Right lobe of liver (tissue), 4 donors: ENCODE measurements at regions not wholly inside any gene's neighbourhood (a gene's known extent, or its start where the extent isn't known, plus 50 kb on each side); places are given as distances from the start of the nearest gene placed in this dataset.
"Not testable (repeated sequence)": the region's sequence is repeated elsewhere in the genome, so short reads cannot be mapped to it uniquely, and the experiment has no call there.

ENCODE experiments used
- POLR2A ChIP-seq: fragments of 450-650 bp; IDR thresholded peaks from one replicate; pipeline ENCODE4 v1.6.1; 2017; ENCODE audit warnings: antibody characterized with exemption, mild to moderate bottlenecking
- TF ChIP-seq, protein P1 (sequence below), 4 donors: fragments of 200-600 bp in 3 of 4; fragments of 450-650 bp in 1 of 4; IDR thresholded peaks; one replicate each; pipeline versions ENCODE4 v1.5.1 to v1.8.0; 2016 to 2022; ENCODE audit warnings: antibody characterized with exemption in 4 of 4, mild to moderate bottlenecking in 2 of 4
- donor health status: DM: no; HTN: no; CAD: no.
- donor health status: DM: no; HTN: no; CAD: no.
- donor health status: DM: no; HTN: yes; CAD: no.

DNA sequence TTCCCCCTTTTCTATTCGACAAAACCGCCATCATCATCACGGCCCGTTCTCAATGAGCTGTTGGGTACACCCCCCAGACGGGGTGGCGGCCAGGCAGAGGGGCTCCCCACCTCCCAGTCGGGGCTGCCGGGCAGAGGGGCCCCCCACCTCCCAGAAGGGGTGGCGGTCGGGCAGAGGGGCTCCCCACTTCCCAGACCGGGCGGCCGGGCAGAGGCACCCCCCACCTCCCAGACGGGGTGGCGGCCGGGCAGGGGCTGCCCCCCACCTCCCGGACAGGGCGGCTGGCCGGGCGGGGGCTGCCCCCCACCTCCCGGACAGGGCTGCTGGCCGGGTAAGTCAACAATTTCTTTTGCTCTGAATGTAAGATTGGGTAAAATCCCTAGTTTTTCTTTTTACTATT is 1162.2 kb upstream of the CELF2 start:
- TF ChIP-seq, protein P1, sequence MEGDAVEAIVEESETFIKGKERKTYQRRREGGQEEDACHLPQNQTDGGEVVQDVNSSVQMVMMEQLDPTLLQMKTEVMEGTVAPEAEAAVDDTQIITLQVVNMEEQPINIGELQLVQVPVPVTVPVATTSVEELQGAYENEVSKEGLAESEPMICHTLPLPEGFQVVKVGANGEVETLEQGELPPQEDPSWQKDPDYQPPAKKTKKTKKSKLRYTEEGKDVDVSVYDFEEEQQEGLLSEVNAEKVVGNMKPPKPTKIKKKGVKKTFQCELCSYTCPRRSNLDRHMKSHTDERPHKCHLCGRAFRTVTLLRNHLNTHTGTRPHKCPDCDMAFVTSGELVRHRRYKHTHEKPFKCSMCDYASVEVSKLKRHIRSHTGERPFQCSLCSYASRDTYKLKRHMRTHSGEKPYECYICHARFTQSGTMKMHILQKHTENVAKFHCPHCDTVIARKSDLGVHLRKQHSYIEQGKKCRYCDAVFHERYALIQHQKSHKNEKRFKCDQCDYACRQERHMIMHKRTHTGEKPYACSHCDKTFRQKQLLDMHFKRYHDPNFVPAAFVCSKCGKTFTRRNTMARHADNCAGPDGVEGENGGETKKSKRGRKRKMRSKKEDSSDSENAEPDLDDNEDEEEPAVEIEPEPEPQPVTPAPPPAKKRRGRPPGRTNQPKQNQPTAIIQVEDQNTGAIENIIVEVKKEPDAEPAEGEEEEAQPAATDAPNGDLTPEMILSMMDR (IDR thresholded peaks at IDR 0.05) = not testable (repeated sequence)
- not testable (repeated sequence) for TF ChIP-seq POLR2A
